Ammon's horn (tissue), 1 donor: ENCODE measurements at regions not wholly inside any gene's neighbourhood (a gene's known extent, or its start where the extent isn't known, plus 50 kb on each side); places are given as distances from the start of the nearest gene placed in this dataset.

Experiments used
- DNase-seq: peaks from one replicate; pipeline ENCODE4 v3.0.0-alpha.2; 2016; ENCODE audit warnings: low spot score

GRCh38 chr18:8458546-8459215, 150.6 kb upstream of the RAB12 start:
- no peak for DNase-seq

DNA sequence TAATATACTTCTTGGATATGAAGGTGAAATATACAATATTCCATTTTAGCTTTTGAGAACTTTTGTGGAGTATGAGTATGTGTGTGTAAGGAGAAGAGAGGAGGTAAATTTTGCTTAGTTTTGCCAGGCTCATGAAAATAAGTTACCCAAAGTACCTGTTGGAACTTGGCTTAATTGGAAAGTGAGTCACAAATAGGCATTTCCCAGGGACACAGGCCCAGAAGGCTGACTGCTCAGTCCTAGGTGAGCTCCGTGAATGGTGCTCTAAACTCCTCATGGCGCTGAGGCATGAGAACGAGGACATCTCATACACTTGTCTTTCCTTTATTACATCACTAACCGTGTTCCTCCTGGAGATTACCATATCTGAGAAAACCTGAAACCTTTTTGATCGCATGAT, 148.5 kb upstream of the RAB12 start:
- DNase-seq = no peak

DNA sequence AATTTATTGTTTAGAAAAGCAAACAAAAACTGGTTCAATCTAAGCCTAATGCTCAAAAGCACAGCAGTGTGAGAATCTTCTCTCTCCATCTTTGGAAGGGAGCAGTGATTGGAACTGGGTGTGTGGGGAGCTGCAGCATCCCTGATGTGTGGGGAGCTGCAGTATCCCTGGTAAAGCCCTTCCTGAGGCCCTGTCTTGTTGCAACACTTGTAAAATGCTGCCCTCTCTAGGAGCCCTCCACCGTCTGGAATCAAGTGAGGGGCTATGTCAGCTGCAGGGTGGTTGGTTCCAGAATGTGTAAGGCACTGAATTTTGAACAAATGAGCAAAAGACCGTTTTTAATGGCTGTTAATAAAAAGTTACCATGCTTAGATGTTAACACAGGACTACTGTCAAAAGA, 147.7 kb upstream of the RAB12 start:
- no peak for DNase-seq

GRCh38 chr18:8462651-8463185, 146.5 kb upstream of the RAB12 start:
- no peak for DNase-seq

- no peak for DNase-seq
These were observed 145.4 kb upstream of the RAB12 start for GRCh38 chr18:8463791-8464190.

DNA sequence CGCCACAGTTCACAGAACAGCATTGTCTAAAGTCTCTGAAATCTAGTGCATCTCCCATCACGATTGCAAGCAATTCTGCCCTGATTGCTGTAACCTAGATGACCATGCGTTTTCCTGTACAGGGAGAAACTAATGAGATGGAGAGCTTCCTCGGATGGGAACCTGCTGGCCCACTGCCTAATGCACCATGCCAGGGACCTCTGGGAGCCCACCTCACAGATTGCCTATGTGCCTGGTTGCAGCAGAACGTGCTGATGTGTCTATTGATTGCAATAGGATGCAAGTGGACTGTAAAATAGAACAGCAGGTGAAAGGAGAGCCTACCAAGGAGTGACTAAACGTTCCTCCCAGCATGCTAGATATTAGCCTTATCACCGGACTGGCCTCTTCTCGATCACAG, 141.0 kb upstream of the RAB12 start:
- no peak for DNase-seq

DNA sequence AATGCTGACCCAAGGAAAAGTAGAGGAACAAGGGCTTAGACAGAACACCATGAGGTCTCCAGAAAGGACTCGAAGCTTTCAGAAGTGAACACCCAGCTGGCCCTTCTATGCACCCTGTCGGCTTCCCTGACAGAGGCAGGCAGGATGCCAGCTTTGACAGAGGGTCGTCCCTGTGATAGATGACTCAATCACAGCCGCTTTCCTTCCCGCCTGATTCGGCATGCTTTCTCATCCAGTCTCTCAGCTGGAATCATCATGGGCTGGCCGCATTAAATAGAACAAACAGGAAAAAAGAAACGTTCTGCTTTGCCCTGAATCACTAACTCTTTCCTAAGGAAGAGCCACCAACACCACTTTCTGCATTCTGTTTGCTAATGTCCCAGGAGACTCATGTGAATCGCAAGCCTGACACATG, 140.3 kb upstream of the RAB12 start:
- DNase-seq = no peak

GRCh38 chr18:8469544-8470130, 139.6 kb upstream of the RAB12 start:
- DNase-seq = no peak

GRCh38 chr18:8471372-8471771, 137.9 kb upstream of the RAB12 start:
- no peak for DNase-seq

GRCh38 chr18:8474661-8475060, 134.6 kb upstream of the RAB12 start:
- DNase-seq = no peak

- DNase-seq = no peak
These were observed 131.6 kb upstream of the RAB12 start for GRCh38 chr18:8477615-8478014.

- peak; percentile 47 for DNase-seq
These were observed 130.9 kb upstream of the RAB12 start for GRCh38 chr18:8478166-8478967.

DNA sequence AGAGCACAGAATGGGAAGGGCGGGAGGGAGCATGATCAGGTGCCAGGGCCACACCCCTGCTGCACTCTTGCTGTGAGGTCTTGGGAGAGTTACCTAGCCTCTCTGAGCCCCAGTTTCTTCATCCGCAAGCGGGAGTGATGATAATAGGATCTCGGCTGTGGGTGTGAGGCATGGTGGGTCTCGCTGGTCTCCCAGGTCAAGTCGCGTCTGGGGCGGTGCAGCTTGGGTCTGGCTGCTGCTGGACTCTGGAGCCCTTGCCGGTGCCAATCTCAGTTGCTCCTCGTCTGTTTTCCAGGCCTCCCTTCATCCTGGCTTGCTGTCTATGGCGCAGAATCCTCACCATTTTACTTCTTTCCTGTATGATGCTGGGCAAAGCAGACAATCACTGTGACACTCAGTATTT, 130.3 kb upstream of the RAB12 start:
- DNase-seq = no peak

- DNase-seq = no peak
These were observed 129.4 kb upstream of the RAB12 start for GRCh38 chr18:8479789-8480188.

- DNase-seq = peak; percentile 86
These were observed 128.5 kb upstream of the RAB12 start for GRCh38 chr18:8480506-8481328.

DNA sequence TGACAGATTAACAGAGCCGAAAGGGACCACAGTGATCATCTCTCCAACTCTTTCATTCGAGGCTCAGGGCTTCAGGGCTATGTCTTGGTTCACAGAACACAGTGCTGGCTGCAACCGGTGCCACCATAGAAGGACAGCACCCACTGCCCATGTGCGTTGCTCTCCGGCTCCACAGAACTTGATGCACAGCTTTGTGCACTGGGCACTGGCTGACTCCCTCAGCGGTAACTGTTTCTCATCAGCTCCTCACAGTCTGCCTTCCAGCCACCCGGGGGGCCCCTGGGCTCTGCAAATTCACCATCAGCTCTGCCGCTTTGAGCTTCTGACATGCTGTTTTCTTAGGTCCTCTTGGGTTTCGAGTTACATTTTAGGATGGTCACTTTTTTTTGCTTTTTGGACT, 124.3 kb upstream of the RAB12 start:
- no peak for DNase-seq

- DNase-seq = no peak
These were observed 119.5 kb upstream of the RAB12 start for GRCh38 chr18:8489761-8490160.

- DNase-seq = no peak
These were observed 117.7 kb upstream of the RAB12 start for GRCh38 chr18:8491516-8491915.

DNA sequence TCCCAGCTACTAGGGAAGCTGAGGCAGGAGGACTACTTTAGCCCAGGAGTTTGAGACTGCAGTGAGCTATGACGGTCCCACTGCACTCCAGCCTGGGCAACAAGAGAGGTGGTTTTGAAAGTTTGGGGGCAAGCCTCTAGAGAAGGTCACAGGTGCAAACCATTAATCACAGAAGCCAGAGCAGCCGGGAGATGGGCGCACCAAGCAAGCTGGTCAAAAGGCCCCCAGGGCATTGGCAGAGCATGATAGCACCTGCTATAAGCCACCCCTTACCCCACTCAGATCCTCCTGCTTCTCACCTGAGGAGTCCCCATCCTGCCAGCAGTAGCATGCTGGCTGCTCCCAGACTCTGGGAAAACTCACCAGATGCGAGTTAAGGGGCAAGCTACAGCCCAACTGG, 116.1 kb upstream of the RAB12 start:
- DNase-seq = no peak

DNA sequence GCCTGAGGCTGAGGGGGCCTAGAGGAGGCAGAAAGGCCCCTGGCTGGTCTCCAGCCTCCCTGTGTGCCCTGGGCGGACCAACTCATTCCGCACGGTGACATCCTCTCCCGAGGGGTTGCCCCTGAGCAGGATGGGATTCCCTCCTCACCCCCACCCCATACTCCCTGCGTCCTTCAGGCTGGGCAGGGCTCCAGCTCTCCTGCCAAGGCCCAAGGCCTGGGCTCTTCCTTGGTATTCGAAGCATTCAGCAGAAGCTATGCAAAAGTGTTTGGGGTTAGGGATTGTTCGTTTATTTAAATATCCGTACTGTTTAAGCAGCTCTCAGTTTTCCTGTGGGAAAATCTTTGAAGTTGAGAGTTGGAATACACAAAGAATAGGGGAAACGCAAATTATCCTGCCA, 113.1 kb upstream of the RAB12 start:
- DNase-seq = no peak

- DNase-seq = no peak
These were observed 110.3 kb upstream of the RAB12 start for GRCh38 chr18:8498905-8499304.
